ENCODE measurements at regions not wholly inside any gene's neighbourhood (a gene's known extent, or its start where the extent isn't known, plus 50 kb on each side); places are given as distances from the start of the nearest gene placed in this dataset.

DNA sequence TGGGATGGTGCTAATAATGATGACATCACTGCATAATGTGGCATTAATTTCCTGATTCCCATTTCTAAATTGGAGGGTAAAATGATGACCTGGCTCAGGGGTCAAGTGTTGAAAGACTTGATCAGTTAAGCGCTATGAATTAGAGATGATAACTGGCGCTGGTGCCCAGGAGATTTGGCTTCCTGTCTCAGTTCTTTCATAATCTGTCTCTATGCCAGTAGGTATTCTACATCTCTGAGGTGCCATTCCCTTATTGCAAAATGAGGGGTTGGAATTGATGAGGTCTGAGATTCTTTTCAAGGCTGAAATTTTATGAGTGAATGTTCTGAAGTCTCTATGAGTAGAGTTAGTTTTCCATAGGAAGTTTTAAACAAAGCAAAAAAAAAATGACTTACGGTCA, 1715.1 kb upstream of the WWC1 start:
- TF ChIP-seq CTCF (IDR thresholded peaks at IDR 0.05): no peak

- no peak for TF ChIP-seq CTCF (IDR thresholded peaks at IDR 0.05)
Measured at GRCh38 chr5:166581826-166582225, 1709.6 kb upstream of the WWC1 start.

GRCh38 chr5:166582416-166582815, 1709.0 kb upstream of the WWC1 start:
- no peak for TF ChIP-seq CTCF (IDR thresholded peaks at IDR 0.05)

- no peak for TF ChIP-seq CTCF (IDR thresholded peaks at IDR 0.05)
Measured at GRCh38 chr5:166594567-166594966, 1696.9 kb upstream of the WWC1 start.

DNA sequence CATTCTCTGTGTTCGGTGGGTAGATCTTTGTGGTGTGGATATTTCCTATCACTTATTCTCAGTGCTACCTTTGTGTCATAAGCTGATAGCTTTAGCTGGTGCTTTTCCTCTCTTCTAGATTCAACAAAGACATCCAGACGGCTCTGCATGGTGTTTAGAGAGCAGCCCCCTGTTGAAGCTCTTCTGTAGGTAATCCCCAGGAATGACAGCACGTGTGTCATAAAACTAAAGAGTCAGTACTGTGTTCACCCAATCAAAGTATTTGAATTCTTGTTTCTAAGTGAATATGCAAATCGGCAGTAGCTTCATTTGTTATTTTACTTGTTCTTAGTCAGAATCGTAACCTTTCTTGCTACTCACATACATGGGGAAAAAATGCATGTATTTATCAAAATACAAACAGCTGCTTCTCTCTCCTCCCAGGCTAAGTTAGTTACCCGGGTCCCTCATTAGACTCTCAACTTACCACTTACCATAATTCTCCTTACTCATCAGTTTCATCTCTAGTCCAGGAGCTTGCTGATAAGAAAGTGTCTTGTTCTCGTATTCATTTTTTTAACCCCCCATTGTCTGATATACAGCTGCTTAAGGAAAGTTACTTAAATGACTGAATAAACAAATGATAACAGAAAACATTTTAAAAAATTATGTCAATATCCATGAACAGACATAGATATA, 1696.0 kb upstream of the WWC1 start:
- no peak for TF ChIP-seq CTCF (IDR thresholded peaks at IDR 0.05)

- TF ChIP-seq CTCF (IDR thresholded peaks at IDR 0.05): no peak
Measured at GRCh38 chr5:166596043-166596442, 1695.4 kb upstream of the WWC1 start.

GRCh38 chr5:166602271-166602670, 1689.2 kb upstream of the WWC1 start:
- no peak for TF ChIP-seq CTCF (IDR thresholded peaks at IDR 0.05)

DNA sequence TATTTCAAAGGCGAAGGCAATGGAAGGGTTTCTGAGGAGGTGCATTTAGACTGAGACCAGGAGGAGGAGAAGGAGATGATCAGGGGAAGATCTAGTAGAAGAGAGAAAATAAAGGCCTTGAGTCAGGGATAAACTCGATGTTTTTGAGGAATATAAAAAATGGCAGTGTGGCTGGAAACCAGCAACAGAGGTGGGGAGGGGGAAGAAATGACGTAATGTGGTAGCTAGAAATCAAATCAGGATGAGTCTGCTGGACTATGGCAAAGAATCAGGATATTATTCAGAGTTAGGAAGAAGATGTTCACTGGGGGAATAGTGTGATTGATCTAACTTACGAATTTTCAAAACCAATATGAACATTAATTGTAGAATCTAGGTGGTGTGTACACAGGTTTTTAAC, 1673.9 kb upstream of the WWC1 start:
- TF ChIP-seq CTCF (IDR thresholded peaks at IDR 0.05): no peak

Measured in LNCAP (cell line).